ENCODE measurements at regions not wholly inside any gene's neighbourhood (a gene's known extent, or its start where the extent isn't known, plus 50 kb on each side); places are given as distances from the start of the nearest gene placed in this dataset.
"Not testable (repeated sequence)": the region's sequence is repeated elsewhere in the genome, so short reads cannot be mapped to it uniquely, and the experiment has no call there.

- TF ChIP-seq CTCF (IDR thresholded peaks at IDR 0.05; ENCODE audit: low read length), result peak; percentile 26; the same call in 1 of the 2 replicates
- TF ChIP-seq EZH2 (IDR thresholded peaks at IDR 0.05; ENCODE audit: borderline replicate concordance, low read length), result not testable (repeated sequence)
Measured at GRCh38 chr1:147098338-147098973, 73.8 kb downstream of the PRKAB2 start.

Measured in OCI-LY1 (cell line).